GM21423 (cell line): ENCODE measurements at regions not wholly inside any gene's neighbourhood (a gene's known extent, or its start where the extent isn't known, plus 50 kb on each side); places are given as distances from the start of the nearest gene placed in this dataset.
"Not testable (repeated sequence)": the region's sequence is repeated elsewhere in the genome, so short reads cannot be mapped to it uniquely, and the experiment has no call there.

Source experiments
- ATAC-seq: cut with Tn5 transposase; IDR thresholded peaks from one replicate; pipeline ENCODE4 v1.9.1; 2021; ENCODE audit warnings: mild to moderate bottlenecking, moderate library complexity; ENCODE audit not compliant: unreplicated experiment

GRCh38 chr12:91773749-91774429 lies 371.8 kb downstream of the BTG1 start:
- ATAC-seq, result no peak

GRCh38 chr12:91772411-91772810 lies 373.2 kb downstream of the BTG1 start:
- no peak for ATAC-seq

- no peak for ATAC-seq
Observed at GRCh38 chr12:91769736-91770135, 375.9 kb downstream of the BTG1 start.

DNA sequence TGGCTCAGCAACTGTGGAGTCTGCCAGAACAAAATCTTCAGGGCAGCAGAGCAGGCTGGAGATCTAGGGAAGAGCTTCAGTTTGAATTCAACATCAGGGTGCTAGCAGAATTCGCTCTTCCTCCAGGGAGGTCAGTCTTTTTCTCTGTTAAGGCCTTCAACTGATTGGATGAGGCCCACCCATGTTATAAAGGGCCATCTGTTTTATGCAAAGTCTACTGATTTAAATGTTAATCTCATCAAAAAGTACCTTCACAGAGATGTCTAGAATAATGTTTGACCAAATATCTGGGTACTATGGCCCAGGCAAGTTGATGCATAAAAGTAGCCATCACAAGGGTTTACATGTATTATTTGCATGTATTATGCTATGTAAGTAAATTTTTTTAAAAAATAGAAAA lies 378.4 kb downstream of the BTG1 start:
- ATAC-seq, result no peak

- no peak for ATAC-seq
Observed at GRCh38 chr12:91766454-91766853, 379.2 kb downstream of the BTG1 start.

DNA sequence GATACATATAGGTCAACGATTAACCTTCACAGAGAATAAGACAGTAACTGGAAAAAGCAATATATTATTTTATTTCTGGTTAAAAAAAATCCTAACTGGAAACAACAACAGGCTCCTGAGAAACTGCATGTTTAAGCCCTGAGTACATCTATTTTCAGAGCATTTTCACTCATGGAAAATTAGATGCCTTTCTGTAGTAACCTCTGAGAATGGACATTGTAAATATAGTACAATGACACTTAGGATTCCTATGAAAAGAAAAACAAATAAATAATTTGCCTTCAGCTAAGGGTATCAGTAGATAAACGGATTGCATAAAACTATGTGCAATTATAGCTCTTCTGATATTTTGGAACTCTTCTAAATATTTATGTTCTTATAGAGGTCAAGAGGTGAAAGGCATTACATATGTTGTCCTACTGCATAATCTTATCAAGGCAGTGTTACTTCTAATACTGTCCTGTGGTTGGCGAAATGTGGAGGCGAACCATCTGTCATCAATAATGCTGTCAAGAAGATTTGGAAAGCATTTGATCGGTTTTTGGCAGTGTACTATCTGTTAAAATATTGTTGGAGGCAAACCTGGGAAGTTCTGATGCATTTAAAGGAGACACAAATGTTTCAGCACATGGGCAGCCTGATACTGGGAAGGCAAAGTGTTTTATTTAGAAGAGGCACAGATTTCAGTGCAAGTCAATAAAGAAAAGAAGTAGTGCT lies 381.8 kb downstream of the BTG1 start:
- no peak for ATAC-seq

DNA sequence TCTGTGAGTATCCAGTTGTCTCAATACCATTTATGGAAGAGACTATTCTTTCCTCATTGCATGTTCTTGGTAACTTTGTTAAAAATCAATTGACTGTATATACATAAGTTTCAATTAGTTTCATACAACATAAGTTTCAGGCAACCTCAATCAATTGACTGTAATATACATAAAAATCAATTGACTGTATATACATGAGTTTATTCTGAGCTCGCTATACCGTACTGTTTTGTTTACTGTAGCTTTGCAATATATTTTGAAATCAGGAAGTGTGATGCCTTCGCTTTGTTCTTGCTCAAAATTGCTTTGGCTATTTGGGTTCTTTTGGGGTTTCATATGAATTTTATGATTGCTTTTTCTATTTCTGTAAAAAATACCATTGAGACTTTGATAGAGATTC lies 392.0 kb downstream of the BTG1 start:
- ATAC-seq, result no peak

- ATAC-seq, result no peak
Observed at GRCh38 chr12:91746976-91747375, 398.7 kb downstream of the BTG1 start.

- ATAC-seq, result no peak
Observed at GRCh38 chr12:91744597-91744996, 401.0 kb downstream of the BTG1 start.

DNA sequence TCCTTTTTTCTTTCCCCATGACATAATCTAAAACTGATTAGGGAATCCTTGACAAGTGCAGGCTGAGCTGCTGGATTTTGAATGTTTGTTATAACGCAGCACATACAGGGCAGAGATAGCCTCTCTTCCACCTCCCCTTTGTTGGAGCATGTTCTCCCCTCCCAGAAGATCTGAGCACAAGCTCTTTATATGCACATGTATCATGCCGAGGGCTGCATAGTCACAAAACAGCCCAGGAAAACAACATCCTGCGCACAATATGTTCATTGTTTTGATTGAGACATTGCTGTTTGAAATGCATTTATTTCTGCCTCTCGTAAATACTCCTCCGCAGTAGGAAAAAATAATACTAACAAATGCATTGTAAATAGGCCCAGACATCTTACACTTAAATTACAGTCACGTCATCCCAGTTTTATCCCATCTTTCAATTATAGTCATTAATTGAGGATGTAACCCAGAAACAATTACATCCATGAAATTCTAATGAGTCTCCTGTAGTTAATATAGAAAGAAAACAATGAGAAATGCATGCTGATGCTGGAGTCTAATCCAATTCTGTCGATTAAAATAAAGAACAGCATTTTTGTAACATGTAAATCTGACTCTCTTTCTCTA lies 401.8 kb downstream of the BTG1 start:
- ATAC-seq, result no peak

DNA sequence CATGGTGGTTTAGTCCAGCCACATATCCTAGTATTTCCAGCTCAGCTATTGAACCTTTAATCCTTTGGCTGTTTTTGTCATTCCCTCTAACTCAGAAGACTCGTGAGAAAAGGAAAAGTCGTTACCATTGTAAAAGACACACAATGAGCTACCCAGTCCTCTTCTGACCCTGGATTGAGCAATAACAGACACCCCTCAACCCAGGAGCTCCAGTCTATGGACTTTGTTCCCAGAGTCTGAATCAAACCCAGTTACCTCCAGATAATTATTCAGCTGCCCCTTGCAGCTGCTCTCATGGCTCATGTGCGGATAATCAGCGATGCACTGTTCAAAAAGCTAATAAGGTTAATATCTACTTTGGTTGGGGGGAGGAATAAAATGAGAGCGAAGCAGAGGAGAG lies 402.4 kb downstream of the BTG1 start:
- ATAC-seq, result no peak

- ATAC-seq, result no peak
Observed at GRCh38 chr12:91741932-91742331, 403.7 kb downstream of the BTG1 start.

GRCh38 chr12:91733846-91734245 lies 411.8 kb downstream of the BTG1 start:
- not testable (repeated sequence) for ATAC-seq

- no peak for ATAC-seq
Observed at GRCh38 chr12:91732086-91732485, 413.6 kb downstream of the BTG1 start.

GRCh38 chr12:91729543-91729942 lies 416.1 kb downstream of the BTG1 start:
- no peak for ATAC-seq

DNA sequence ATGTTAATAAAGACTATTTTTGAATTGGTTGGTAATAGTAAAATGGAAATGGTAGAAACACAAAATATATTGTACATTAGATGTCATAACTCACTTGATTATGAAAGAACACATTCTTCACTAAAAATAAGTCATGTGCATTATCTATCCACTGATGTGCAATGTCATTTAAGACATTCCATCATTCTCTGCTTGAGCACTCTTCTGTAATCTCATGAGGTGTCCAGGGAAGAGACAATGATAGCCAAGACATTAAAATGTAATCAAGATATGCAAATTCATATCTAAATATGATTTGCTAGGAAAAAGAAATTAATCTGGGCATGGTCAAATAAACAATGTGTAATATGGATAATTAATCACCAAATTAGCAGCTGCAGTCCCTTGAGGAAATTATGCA lies 422.5 kb downstream of the BTG1 start:
- no peak for ATAC-seq

DNA sequence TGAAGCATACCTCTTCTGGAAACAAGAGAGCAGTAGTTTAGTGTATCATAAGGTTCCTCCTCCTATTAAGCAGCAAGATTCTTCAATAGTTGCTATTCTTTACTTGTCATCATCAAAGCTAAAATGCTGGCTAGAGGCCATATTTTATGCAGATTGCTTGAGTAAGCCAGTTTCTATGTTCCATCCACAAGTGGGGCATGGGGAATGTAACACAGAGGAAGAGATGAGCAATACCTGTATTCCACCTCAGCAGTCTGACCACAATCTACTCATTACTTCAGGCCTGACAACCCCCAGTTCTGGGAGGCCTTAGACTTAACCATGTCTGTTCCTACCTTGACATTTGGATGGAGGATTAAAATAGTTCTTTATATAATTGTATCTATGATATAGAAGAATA lies 423.6 kb downstream of the BTG1 start:
- ATAC-seq, result no peak

GRCh38 chr12:91721023-91721422 lies 424.6 kb downstream of the BTG1 start:
- ATAC-seq, result no peak

DNA sequence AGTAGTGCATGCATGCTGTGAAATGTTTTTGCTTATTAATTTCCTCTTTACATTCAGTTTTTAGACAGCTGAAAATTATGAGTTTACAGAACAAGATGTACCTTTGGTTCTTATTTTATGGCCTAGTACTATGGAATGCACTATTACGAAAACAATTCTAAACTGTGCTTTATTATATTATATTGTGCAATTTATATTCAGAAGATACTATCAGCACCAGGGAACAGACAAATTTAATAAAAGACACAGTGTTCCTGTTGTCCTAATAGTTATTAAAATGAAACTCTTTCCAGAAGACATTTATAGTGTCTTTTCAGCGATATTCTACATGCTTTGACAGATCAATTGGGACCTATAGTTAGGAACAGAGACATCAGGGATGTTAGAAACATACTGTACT lies 427.3 kb downstream of the BTG1 start:
- ATAC-seq, result no peak

GRCh38 chr12:91717804-91718203 lies 427.8 kb downstream of the BTG1 start:
- ATAC-seq, result no peak

GRCh38 chr12:91711925-91712324 lies 433.7 kb downstream of the BTG1 start:
- not testable (repeated sequence) for ATAC-seq

DNA sequence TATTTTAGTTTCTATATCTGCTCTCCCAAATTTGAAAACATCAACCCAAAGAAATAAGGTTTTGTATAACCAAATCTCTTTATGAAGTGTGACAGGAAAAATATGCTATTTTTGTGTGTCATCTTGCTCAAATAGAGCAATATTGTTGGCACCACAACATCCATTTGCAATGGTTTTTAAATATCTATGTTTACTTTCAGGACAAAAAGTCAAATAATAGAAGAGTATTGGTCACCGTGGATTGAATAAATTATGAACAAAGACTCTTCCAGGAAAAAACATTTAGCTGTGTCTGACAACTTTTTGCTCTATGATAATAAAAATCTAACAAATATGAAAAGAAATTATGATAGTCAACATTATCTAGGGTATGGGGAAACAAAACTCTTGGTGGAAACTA lies 439.2 kb downstream of the BTG1 start:
- no peak for ATAC-seq
